CD4-positive, alpha-beta T cell treated with Interleukin-17A for 1 hour (primary cell): ENCODE measurements at regions not wholly inside any gene's neighbourhood (a gene's known extent, or its start where the extent isn't known, plus 50 kb on each side); places are given as distances from the start of the nearest gene placed in this dataset.
"Not testable (repeated sequence)": the region's sequence is repeated elsewhere in the genome, so short reads cannot be mapped to it uniquely, and the experiment has no call there.

Experiments
- DNase-seq: peaks from one replicate; pipeline ENCODE4 v3.0.0-alpha.2; 2020

DNA sequence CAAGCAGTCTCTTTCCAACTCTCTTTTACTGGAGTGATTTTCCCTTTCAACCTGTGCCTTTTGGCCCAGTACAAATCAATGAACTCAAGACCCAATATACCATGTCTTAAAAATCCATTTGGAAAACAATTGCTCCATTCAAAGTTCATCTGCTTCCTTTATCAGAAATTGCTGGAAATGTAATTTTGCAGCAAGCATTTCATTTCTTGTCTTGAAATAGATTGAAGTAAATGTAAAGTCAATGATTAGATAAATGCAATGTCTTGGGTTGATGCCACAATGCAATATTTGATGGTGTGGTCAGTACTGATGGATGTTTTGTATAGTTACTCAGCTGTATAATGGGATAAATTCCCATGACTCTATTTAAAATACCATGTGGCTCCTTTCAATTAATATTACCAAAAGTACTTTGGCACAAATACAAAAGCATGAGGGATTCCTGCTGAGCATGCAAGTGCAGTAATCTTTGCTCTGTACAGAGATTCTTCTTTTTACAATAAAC lies 707.7 kb upstream of the NOVA1 start:
- no peak for DNase-seq

GRCh38 chr14:27312730-27313129 lies 714.9 kb upstream of the NOVA1 start:
- DNase-seq, result not testable (repeated sequence)

- DNase-seq, result no peak
Measured at GRCh38 chr14:27314231-27314630, 716.4 kb upstream of the NOVA1 start.

- DNase-seq, result no peak
Measured at GRCh38 chr14:27315477-27315876, 717.6 kb upstream of the NOVA1 start.

- no peak for DNase-seq
Measured at GRCh38 chr14:27315947-27316346, 718.1 kb upstream of the NOVA1 start.

DNA sequence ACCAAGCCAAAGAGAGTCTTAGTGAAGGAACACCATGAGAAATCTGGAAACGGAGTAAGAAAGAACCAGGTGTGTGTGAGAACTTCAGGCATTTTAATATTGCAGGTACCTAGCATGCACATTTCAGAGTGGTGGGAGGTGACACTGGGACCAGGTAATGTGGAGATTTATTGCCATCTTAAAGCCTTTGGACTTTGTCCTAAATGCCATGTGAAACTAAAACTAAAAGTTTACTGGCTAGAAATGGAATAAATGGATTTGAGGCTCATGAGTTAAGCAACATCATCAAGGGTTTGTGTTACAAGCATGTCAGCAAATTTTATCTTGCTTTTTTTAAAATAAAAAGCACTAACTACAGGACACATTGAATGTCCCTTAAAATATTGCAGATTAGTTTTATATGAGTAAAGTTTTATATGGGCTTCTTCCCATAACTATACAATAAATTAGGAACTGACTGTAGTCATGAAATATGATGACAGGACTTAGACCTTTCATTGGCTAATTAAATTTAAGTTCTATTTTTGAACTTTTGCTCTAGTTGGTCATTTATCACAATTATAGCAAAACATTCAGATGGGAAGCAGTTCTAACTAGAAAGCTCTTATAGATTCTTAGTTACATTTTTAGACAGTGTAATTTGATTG lies 721.1 kb upstream of the NOVA1 start:
- DNase-seq, result no peak

DNA sequence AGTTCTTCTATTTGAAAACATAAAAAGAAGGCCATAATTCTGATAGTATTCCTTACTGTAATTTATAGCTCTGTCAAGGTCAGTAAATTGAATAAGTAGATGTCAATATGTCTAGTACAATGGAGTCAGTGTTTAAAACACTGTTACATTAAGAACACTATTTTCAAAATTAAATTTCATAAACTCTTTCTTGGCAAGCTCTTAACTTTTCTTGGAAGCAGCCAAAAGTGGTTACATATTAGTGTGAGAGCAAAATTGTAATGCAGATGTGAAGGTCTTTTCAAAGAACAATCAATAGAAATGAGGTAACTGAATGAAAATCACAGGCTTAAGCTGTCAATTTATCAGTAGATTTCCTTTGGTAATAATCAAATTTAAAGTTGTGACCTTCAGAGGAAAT lies 722.4 kb upstream of the NOVA1 start:
- no peak for DNase-seq

DNA sequence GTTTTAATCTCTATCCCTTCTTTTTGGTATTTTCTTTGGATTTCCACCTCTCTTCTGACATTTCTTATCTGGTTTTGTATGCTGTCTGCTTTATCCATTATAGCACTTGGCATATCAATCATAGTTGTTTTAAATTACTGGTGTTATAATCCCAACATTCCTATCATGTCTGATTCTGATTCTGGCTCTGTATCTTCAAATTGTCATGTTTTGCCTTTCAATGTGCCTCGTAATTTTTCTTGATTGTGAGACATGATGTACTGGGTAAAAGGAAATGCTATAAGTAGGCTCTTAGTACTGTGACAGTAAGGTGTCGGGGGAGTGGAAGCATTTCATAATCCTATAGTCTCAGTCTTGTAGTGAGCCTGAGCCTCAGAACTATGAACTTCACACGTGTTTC lies 729.3 kb upstream of the NOVA1 start:
- no peak for DNase-seq

GRCh38 chr14:27338012-27338411 lies 740.2 kb upstream of the NOVA1 start:
- no peak for DNase-seq

DNA sequence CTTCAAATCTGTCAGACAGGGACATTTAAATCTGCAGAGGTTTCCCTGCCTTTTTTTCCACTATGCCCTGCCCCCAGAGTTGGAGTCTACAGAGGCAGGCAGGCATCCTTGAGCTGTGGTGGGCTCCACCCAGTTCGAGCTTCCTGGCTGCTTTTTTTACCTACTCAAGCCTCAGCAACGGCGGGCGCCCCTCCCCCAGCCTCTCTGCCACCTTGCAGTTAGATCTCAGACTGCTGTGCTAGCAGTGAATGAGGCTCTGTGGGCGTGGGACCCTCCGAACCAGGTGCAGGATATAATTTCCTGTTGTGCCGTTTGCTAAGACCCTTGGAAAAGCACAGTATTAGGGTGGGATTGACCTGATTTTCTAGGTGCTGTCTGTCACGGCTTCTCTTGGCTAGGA lies 765.2 kb upstream of the NOVA1 start:
- DNase-seq, result not testable (repeated sequence)

- no peak for DNase-seq
Measured at GRCh38 chr14:27366596-27366995, 768.8 kb upstream of the NOVA1 start.

DNA sequence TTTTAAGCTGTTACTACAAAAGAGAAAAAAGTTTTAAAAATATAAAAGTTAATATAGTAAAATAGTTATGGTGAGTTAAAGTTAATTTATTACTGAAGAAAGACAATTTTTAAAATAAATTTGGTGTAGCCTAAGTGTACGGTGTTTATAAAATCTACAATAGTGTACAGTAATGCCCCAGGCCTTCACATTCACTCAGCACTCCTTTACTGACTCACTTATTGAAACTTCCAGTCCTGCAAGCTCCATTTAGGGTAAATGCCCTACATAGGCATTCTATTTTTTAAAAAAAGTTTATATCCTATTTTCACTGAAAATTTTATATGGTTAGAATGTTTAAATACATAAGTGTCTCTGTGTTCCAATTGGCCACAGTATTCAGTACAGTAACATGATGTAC lies 769.5 kb upstream of the NOVA1 start:
- no peak for DNase-seq

GRCh38 chr14:27370074-27370473 lies 772.2 kb upstream of the NOVA1 start:
- DNase-seq, result no peak

DNA sequence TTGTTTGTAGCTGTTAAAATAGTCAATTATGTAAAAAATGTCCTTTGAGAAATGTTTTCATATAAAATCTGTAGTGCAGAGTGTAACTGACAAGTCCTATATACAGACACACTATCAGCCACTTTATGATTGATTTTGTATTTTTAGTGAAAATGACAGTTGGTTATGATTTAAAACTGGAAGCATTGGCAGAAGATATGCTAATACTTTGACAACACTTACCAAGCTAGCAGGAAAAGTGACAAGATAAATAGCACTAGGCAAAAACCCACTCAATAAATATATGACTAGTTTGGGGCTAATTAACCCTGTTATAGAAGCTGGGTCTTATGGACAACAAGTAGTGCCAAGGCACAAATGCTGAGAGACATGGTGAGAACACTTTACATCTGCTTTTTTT lies 772.9 kb upstream of the NOVA1 start:
- no peak for DNase-seq

- no peak for DNase-seq
Measured at GRCh38 chr14:27371209-27371608, 773.4 kb upstream of the NOVA1 start.

- DNase-seq, result no peak
Measured at GRCh38 chr14:27371868-27372267, 774.0 kb upstream of the NOVA1 start.

DNA sequence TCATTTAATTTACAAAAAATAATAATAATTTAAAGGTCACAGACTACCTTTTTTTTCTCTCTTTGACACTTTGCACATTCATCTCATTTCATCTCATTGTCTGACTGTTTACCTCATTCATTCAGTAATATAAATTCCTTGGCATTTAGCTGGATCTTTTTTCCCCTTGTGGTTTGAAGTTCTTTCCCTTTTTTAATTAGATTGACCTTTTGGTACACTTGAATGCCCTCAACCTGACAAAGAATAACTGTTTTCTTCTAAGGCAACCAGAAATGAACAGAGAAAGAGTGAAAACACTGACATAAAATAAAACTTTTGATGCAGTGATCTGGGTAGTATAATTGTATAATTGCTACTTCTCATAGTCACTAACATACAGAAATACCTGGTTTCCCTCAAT lies 774.9 kb upstream of the NOVA1 start:
- no peak for DNase-seq

DNA sequence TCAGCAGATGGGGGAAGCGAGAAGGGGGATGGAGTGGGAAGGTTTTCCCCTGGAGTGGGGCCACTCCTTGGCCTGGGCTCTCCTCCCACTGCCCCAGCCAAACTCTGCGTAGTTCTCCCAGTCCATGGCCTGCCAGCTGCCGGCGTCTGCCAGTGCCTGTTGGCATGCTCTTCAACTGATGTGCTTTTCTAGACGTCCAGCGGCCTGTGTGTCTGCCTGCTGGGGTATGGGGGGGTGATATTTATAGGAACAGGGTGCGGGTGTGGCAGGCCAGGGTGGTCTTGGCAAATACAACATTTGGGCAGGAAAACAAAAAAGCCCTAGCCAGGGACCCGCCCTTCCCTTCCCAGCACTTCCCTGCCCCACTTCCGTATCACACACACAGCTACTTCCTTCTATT lies 786.3 kb upstream of the NOVA1 start:
- DNase-seq, result no peak

GRCh38 chr14:27386391-27386790 lies 788.6 kb upstream of the NOVA1 start:
- no peak for DNase-seq

- DNase-seq, result no peak
Measured at GRCh38 chr14:27387463-27387862, 789.6 kb upstream of the NOVA1 start.

DNA sequence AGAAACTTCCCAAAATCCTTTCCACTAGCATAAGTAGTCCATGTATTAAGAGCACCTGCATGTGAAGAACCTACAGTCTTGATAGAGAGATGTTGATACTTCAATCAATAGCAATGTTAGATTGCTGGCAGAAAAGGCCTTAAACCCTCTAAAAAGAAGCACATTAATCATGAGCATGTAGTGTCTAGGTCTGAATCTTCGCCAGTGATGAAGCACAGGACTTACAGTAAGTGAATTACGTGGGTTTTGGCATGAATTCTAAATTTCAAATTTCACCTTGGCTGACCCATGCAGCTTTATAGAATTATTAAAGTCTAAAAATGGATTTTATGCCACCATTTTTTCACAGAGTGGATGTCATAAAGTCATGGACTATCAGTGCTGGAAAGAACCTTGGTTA lies 791.6 kb upstream of the NOVA1 start:
- DNase-seq, result no peak

DNA sequence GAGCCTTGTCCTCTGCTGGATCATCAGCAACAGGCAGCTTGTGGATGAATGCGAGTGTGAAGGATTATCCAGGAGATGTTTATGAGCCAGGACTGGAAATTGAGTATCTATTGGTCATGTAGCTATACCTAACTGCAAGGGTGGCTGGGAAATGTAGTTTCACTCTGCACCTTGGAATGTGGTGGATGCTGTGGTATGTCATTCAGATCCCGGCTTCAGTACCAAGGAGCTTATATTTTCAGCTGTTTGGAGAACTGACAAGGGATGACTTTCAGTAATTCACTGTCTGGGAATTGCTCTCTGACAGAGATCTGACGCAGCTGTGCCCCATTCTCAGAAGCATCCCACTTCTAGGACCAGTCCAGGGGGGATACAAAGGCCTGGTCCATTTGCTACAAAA lies 792.3 kb upstream of the NOVA1 start:
- DNase-seq, result no peak

- no peak for DNase-seq
Measured at GRCh38 chr14:27391331-27391730, 793.5 kb upstream of the NOVA1 start.

- DNase-seq, result no peak
Measured at GRCh38 chr14:27392153-27392552, 794.3 kb upstream of the NOVA1 start.

DNA sequence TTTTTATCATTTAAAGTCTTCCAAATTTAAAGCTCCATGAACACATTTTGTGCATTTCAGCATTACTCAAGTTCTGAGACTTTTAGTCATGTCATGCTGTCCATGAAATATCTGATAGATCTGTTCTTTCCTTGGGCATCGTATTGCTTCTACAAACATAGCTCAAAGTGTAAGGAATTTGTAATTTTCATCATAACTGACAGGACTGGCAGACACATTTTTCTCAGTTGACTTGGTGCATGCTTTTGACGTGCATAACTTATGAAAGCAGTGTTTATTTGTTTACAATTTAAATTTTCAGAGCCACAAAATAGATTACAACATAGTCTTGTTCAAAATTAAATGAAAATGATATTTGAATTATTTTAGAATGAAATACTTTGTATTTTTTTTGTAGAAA lies 812.1 kb upstream of the NOVA1 start:
- no peak for DNase-seq

- DNase-seq, result no peak
Measured at GRCh38 chr14:27410981-27411380, 813.1 kb upstream of the NOVA1 start.
